Right lobe of liver (tissue), 6 donors: ENCODE measurements at regions not wholly inside any gene's neighbourhood (a gene's known extent, or its start where the extent isn't known, plus 50 kb on each side); places are given as distances from the start of the nearest gene placed in this dataset.
A peak's percentile ranks its signal among the peaks of the same experiment; 100 is the strongest.

ENCODE experiments used
- ATAC-seq, 4 donors: fragments of 200-7000 bp; cut with Tn5 transposase; one replicate each; pipeline ENCODE4 v1.9.1; 2020; ENCODE audit warnings: mild to moderate bottlenecking in 4 of 4, moderate library complexity in 4 of 4
- DNase-seq, 3 donors: peaks; one replicate each; pipeline ENCODE4 v3.0.0-alpha.2; 2020
- H3K27ac ChIP-seq, 3 donors: fragments of 200-600 bp; one replicate each; pipeline ENCODE4 v1.8.0; 2022
- H3K27me3 ChIP-seq, 2 donors: fragments of 200-600 bp; one replicate each; pipeline ENCODE4 v1.8.0; 2022
- H3K36me3 ChIP-seq, 4 donors: fragments of 200-600 bp; sonication (generic) in 1 of 4; one replicate each; pipeline versions ENCODE4 v1.5.1 to v1.8.0; 2017 to 2022; ENCODE audit warnings: control low read depth in 1 of 4
- H3K4me1 ChIP-seq, 4 donors: fragments of 200-600 bp; sonication (generic) in 1 of 4; one replicate each; pipeline versions ENCODE4 v1.5.1 to v1.8.0; 2017 to 2022; ENCODE audit warnings: control low read depth in 1 of 4
- H3K4me3 ChIP-seq, 3 donors: fragments of 200-600 bp; one replicate each; pipeline ENCODE4 v1.8.0; 2022
- H3K9me3 ChIP-seq, 4 donors: fragments of 200-600 bp; sonication (generic) in 1 of 4; one replicate each; pipeline versions ENCODE4 v1.5.1 to v1.8.0; 2017 to 2022; ENCODE audit warnings: control low read depth in 1 of 4
- POLR2A ChIP-seq: fragments of 450-650 bp; IDR thresholded peaks from one replicate; pipeline ENCODE4 v1.6.1; 2017; ENCODE audit warnings: antibody characterized with exemption, mild to moderate bottlenecking
- WGBS: methylation state at CpG from one replicate; pipeline ENCODE4 v1.1.6; 2018; ENCODE audit warnings: low coverage, low lambda C conversion rate; ENCODE audit not compliant: insufficient coverage; ENCODE audit errors: missing lambda C conversion rate; 5-methylcytosine and 5-hydroxymethylcytosine counted together
- intact Hi-C, 2 donors: fragments of 100-400 bp; cut with DNase I; formaldehyde crosslinking; loops; one replicate each; pipeline versions ENCODE4 v1.11.2 to v1.14.1; 2022
- TF ChIP-seq, protein P1 (sequence below), 4 donors: fragments of 200-600 bp in 3 of 4; fragments of 450-650 bp in 1 of 4; IDR thresholded peaks; one replicate each; pipeline versions ENCODE4 v1.5.1 to v1.8.0; 2016 to 2022; ENCODE audit warnings: antibody characterized with exemption in 4 of 4, mild to moderate bottlenecking in 2 of 4
- donor health status: DM: no; HTN: yes; CAD: no.
- donor health status: DM: no; HTN: no; CAD: no.
- donor health status: DM: no; HTN: no; CAD: no.
- donor health status: DM: no; HTN: yes; CAD: no.
- donor health status: DM: no; HTN: yes; CAD: no.

DNA sequence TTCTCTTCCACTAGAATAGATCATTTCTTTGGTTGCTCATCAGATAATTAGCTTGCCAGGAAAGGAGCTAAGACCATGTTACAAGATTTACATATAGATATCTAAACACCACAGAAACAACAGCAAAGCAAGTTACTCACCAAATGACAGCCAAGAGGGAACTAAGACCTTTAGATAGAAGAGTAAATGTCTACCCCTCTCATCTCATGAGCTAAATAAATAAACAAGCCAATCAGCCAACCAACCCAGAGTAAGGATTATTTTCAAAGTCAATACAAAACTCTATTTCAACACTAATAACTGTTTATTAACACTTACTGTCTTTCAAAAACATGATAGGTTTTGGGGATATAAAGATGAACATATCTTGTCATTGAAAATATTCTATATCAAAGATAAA is 474.7 kb downstream of the LMO4 start:
- ATAC-seq (no peak), DNase-seq (no peak)
- Histone ChIP-seq H3K9me3 (no peaks in the 10 kb centered on the region), H3K4me3 (no peak overlapping the region), H3K36me3 (no peaks in the 10 kb centered on the region), H3K4me1 (no peaks in the 10 kb centered on the region), H3K27ac (no peak overlapping the region), H3K27me3 (no peaks in the 10 kb centered on the region)
- TF ChIP-seq POLR2A: no peak
- TF ChIP-seq, protein P1, sequence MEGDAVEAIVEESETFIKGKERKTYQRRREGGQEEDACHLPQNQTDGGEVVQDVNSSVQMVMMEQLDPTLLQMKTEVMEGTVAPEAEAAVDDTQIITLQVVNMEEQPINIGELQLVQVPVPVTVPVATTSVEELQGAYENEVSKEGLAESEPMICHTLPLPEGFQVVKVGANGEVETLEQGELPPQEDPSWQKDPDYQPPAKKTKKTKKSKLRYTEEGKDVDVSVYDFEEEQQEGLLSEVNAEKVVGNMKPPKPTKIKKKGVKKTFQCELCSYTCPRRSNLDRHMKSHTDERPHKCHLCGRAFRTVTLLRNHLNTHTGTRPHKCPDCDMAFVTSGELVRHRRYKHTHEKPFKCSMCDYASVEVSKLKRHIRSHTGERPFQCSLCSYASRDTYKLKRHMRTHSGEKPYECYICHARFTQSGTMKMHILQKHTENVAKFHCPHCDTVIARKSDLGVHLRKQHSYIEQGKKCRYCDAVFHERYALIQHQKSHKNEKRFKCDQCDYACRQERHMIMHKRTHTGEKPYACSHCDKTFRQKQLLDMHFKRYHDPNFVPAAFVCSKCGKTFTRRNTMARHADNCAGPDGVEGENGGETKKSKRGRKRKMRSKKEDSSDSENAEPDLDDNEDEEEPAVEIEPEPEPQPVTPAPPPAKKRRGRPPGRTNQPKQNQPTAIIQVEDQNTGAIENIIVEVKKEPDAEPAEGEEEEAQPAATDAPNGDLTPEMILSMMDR (IDR thresholded peaks at IDR 0.05): no peak
- intact Hi-C loops: no loop called here

DNA sequence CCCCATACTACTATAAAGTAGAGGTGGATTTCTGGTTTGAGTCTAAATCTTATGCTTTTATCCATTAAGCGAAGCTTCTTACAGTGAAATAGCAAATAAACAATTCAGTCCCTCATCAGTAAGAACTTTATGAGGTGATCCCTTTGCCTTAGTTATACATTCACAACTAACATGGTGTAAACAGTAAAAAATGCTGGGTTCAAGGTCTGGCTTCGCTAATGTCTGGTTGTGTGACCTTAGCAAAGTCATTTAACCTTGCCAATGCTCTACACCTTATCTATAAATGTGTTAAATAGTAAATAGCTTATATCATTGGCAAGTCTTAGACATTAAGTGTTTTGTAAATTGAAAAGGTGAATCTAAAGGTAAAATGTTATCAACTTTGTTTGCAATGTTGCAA is 475.4 kb downstream of the LMO4 start:
- no peaks in the 10 kb centered on the region for H3K9me3 ChIP-seq
- WGBS: 85% methylated on average over 2 of the region's 2 CpGs
- no peak overlapping the region for H3K27ac ChIP-seq
- H3K4me1 ChIP-seq: no peaks in the 10 kb centered on the region
- DNase-seq: no peak
- no peaks in the 10 kb centered on the region for H3K27me3 ChIP-seq
- H3K4me3 ChIP-seq: no peak overlapping the region
- intact Hi-C loops: no loop called here
- H3K36me3 ChIP-seq: no peaks in the 10 kb centered on the region
- no peak for TF ChIP-seq POLR2A
- TF ChIP-seq, protein P1 (IDR thresholded peaks at IDR 0.05): no peak
- no peak for ATAC-seq

DNA sequence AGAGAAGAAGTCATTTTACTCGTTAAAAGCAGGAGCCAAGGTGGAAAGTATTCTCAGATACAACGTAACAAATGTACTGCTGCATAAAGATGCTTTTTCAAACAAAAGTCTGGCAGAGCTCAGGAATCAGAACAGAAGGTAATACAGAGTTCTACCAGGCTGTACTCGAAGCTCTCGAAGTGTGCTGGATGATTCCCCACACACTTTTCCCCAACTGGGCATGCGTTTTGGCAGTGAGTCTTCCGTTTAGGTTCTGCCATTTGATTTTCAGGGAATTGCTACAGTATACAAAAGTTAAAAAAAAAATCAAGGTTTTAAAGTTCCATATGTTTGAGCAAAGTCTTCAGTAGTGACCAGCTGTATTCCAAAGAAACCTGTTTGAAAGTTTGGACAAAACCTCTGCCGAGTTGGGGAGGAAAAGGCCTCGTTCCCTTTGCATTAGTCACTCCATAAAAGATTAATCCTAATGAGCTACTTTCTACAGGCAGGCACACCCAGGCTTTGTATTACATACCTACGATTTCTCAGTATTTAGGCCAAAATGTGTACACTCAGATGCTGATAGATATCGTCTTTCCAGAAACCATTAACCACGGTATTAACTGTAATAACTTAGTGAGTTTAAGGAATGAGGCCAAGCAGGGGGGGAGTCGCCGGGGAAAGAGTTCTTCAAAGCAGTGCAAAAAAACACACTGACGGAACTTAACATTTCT is 477.1 kb downstream of the LMO4 start:
- Histone ChIP-seq H3K36me3 (no peaks in the 10 kb centered on the region), H3K4me1 (no peaks in the 10 kb centered on the region), H3K27ac (no peak overlapping the region), H3K9me3 (no peaks in the 10 kb centered on the region), H3K27me3 (no peaks in the 10 kb centered on the region), H3K4me3 (no peak overlapping the region)
- no peak for DNase-seq
- WGBS: 66% methylated on average over 14 of the region's 14 CpGs
- intact Hi-C loops: no loop called here
- TF ChIP-seq, protein P1 (IDR thresholded peaks at IDR 0.05): no peak
- TF ChIP-seq POLR2A: no peak
- peak in 1 of 4 donors; percentile 23 for ATAC-seq

DNA sequence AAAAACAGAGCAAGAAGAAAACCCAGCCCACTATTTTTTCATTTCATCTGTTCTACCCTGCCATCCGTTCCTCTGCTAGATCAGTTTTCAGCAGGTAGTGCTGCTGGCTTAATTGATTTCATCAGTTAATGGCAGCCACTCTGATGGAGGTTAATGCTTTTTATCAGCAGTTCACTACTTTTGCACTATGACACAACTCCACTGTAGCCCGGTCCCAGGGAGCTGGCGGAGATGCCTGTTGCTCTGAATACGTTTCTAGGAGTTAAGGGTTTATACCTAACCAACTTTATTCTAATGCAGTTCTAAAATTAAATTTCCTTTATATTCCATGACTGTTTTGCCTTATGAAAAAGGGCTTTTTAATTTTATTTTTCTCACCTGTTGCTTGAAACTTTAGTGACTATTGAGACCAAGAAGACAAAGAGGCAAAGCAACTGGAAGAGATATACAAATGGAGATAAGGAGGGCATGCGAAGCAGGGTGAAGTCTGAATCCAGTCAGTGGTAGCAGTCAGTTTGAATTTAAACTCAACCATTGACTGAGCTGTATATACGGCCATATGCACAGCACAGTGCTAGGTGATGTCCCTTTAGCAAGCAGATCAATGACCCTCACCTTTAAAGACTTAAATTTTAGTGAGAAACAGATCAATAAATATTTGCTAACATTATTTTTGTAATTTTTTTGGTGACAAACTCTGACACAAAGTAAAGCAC is 477.9 kb downstream of the LMO4 start:
- no peaks in the 10 kb centered on the region for H3K27me3 ChIP-seq
- intact Hi-C loops: no loop called here
- DNase-seq (no peak), ATAC-seq (no peak)
- no peak for TF ChIP-seq POLR2A
- TF ChIP-seq, protein P1 (IDR thresholded peaks at IDR 0.05): no peak
- no peaks in the 10 kb centered on the region for H3K36me3 ChIP-seq
- 62% methylated on average over 6 of the region's 6 CpGs for WGBS
- no peaks in the 10 kb centered on the region for H3K9me3 ChIP-seq
- no peak overlapping the region for H3K4me3 ChIP-seq
- H3K4me1 ChIP-seq: no peaks in the 10 kb centered on the region
- no peak overlapping the region for H3K27ac ChIP-seq
